ENCODE measurements at regions not wholly inside any gene's neighbourhood (a gene's known extent, or its start where the extent isn't known, plus 50 kb on each side); places are given as distances from the start of the nearest gene placed in this dataset.

- CTCF ChIA-PET (ENCODE audit: low intra/inter-chr PET ratio) = no interaction called here
- Histone ChIP-seq H3K79me2 (ENCODE audit: control insufficient read depth, insufficient read depth, low read length) (no peaks in the 10 kb centered on the region), H3K9me3 (replicated peaks; ENCODE audit: control insufficient read depth, insufficient read depth, low read depth, low read length) (no peaks in the 10 kb centered on the region), H3K27me3 (ENCODE audit: control insufficient read depth in 2 of 2, insufficient read depth in 2 of 2, low read length in 2 of 2) (peaks cover 2 to 34% of the 10 kb centered on the region in 2 experiments; a peak in 4 of 5 replicates), H2AFZ (ENCODE audit: low read depth, low read length) (no peak overlapping the region), H3K4me1 (replicated peaks in 1 of 2; ENCODE audit: control insufficient read depth in 2 of 2, insufficient read depth in 2 of 2, low read length in 2 of 2) (peaks cover 0 to 24% of the 10 kb centered on the region in 2 experiments; a peak in 2 of 5 replicates), H3K9ac (ENCODE audit: insufficient read depth in 1 of 2, low read depth in 2 of 2, low read length in 2 of 2) (peak overlapping the region in 1 of 2 experiments; percentile 19; a peak in 1 of 4 replicates), H3K9me1 (ENCODE audit: control insufficient read depth, insufficient read depth, low read length) (no peaks in the 10 kb centered on the region), H3K4me2 (ENCODE audit: insufficient read depth, low read length) (peak overlapping the region; percentile 34), H4K20me1 (replicated peaks; ENCODE audit: control insufficient read depth, insufficient read depth, low read length) (no peaks in the 10 kb centered on the region; the same call in 1 of the 2 replicates), H3K36me3 (ENCODE audit: control insufficient read depth, insufficient read depth, low read length) (no peaks in the 10 kb centered on the region), H3K4me3 (peak overlapping the region; percentile 35; the same call in 1 of the 2 replicates), H3K27ac (ENCODE audit: extremely low read depth, low read depth, low read length) (no peak overlapping the region)
- peak in 1 of 4 experiments; percentile 12 for DNase-seq (ENCODE audit: extremely low read depth in 1 of 4, low spot score in 3 of 4)
- ATAC-seq = no peak; the same call in 2 of the 3 replicates
- TF ChIP-seq ATF3 (IDR thresholded peaks at IDR 0.05) (no peak), ATF3 (CRISPR knock-in tag; conservative IDR thresholded peaks at IDR 0.05) (no peak)
- TF ChIP-seq, protein P1, sequence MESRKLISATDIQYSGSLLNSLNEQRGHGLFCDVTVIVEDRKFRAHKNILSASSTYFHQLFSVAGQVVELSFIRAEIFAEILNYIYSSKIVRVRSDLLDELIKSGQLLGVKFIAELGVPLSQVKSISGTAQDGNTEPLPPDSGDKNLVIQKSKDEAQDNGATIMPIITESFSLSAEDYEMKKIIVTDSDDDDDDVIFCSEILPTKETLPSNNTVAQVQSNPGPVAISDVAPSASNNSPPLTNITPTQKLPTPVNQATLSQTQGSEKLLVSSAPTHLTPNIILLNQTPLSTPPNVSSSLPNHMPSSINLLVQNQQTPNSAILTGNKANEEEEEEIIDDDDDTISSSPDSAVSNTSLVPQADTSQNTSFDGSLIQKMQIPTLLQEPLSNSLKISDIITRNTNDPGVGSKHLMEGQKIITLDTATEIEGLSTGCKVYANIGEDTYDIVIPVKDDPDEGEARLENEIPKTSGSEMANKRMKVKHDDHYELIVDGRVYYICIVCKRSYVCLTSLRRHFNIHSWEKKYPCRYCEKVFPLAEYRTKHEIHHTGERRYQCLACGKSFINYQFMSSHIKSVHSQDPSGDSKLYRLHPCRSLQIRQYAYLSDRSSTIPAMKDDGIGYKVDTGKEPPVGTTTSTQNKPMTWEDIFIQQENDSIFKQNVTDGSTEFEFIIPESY (CRISPR knock-in tag; IDR thresholded peaks at IDR 0.05) = peak; percentile 8; the same call in 1 of the 2 replicates
- POLR2A ChIA-PET = interaction anchor here (0.7 kb wide), 1 partner anchor 21 kb away, joined by 3 read pairs; no protein-coding TSS in a partner anchor
- intact Hi-C loops (cut with micrococcal nuclease) = loop anchor here (10.0 kb wide), 1 partner anchor 184 kb away; no protein-coding TSS in a partner anchor
- BruUV-seq (replicated peaks) = no TSS peak
- 61% methylated on average over 43 of the region's 72 CpGs for WGBS (ENCODE audit: insufficient coverage, low coverage, missing lambda C conversion rate)
- no peak for FAIRE-seq
- in situ Hi-C loops (cut with MboI) = no loop called here
Measured at GRCh38 chr12:107318806-107319532, 225.6 kb upstream of the CRY1 start.
